HG03378 (cell line): ENCODE measurements at regions not wholly inside any gene's neighbourhood (a gene's known extent, or its start where the extent isn't known, plus 50 kb on each side); places are given as distances from the start of the nearest gene placed in this dataset.
A peak's percentile ranks its signal among the peaks of the same experiment; 100 is the strongest.
"Not testable (repeated sequence)": the region's sequence is repeated elsewhere in the genome, so short reads cannot be mapped to it uniquely, and the experiment has no call there.

Experiments used
- ATAC-seq: cut with Tn5 transposase; IDR thresholded peaks from one replicate; pipeline ENCODE4 v1.9.1; 2021; ENCODE audit warnings: mild to moderate bottlenecking, moderate library complexity; ENCODE audit not compliant: unreplicated experiment

GRCh38 chr1:173300061-173301044 lies 93.2 kb upstream of the TNFSF4 start:
- ATAC-seq: no peak

- ATAC-seq: no peak
Observed at GRCh38 chr1:173301507-173301906, 94.4 kb upstream of the TNFSF4 start.

GRCh38 chr1:173302366-173302765 lies 95.2 kb upstream of the TNFSF4 start:
- no peak for ATAC-seq

- ATAC-seq: no peak
Observed at GRCh38 chr1:173302890-173303829, 96.0 kb upstream of the TNFSF4 start.

GRCh38 chr1:173303984-173304383 lies 96.9 kb upstream of the TNFSF4 start:
- ATAC-seq: no peak

- ATAC-seq: no peak
Observed at GRCh38 chr1:173304529-173305227, 97.5 kb upstream of the TNFSF4 start.

- ATAC-seq: no peak
Observed at GRCh38 chr1:173307845-173308244, 100.7 kb upstream of the TNFSF4 start.

GRCh38 chr1:173314656-173315055 lies 107.5 kb upstream of the TNFSF4 start:
- no peak for ATAC-seq

- ATAC-seq: no peak
Observed at GRCh38 chr1:173315296-173315695, 108.2 kb upstream of the TNFSF4 start.

- ATAC-seq: no peak
Observed at GRCh38 chr1:173318788-173319187, 111.7 kb upstream of the TNFSF4 start.

- ATAC-seq: not testable (repeated sequence)
Observed at GRCh38 chr1:173324352-173324751, 117.2 kb upstream of the TNFSF4 start.

GRCh38 chr1:173327987-173328386 lies 120.9 kb upstream of the TNFSF4 start:
- ATAC-seq: not testable (repeated sequence)

GRCh38 chr1:173328961-173329360 lies 121.8 kb upstream of the TNFSF4 start:
- ATAC-seq: no peak

GRCh38 chr1:173329726-173330125 lies 122.6 kb upstream of the TNFSF4 start:
- no peak for ATAC-seq

- ATAC-seq: no peak
Observed at GRCh38 chr1:173330149-173330951, 123.2 kb upstream of the TNFSF4 start.

- ATAC-seq: not testable (repeated sequence)
Observed at GRCh38 chr1:173330952-173331548, 123.9 kb upstream of the TNFSF4 start.

GRCh38 chr1:173332026-173332425 lies 124.9 kb upstream of the TNFSF4 start:
- no peak for ATAC-seq

- ATAC-seq: peak; percentile 71
Observed at GRCh38 chr1:173333581-173333980, 126.5 kb upstream of the TNFSF4 start.

- ATAC-seq: no peak
Observed at GRCh38 chr1:173337126-173337525, 130.0 kb upstream of the TNFSF4 start.

- ATAC-seq: no peak
Observed at GRCh38 chr1:173341307-173341706, 134.2 kb upstream of the TNFSF4 start.
